AG04450 (cell line): ENCODE measurements at regions not wholly inside any gene's neighbourhood (a gene's known extent, or its start where the extent isn't known, plus 50 kb on each side); places are given as distances from the start of the nearest gene placed in this dataset.

Source experiments
- CTCF ChIA-PET: fragments of 300-600, 350-600 bp; formaldehyde crosslinking; extraction: SDS; loops from one replicate; lab custom pipeline; 2022; ENCODE audit warnings: antibody characterized with exemption, inconsistent platforms; lab: Charles Lee
- POLR2A ChIA-PET: fragments of 350-600 bp; formaldehyde crosslinking; extraction: SDS; loops from one replicate; lab custom pipeline; 2021; ENCODE audit warnings: antibody characterized with exemption, inconsistent platforms; lab: Yijun Ruan, JAX
- DNase-seq: peaks from one replicate; pipeline ENCODE4 v3.0.0-alpha.2; 2011; ENCODE audit warnings: low read depth, low spot score
- H3K27ac ChIP-seq: one replicate; pipeline ENCODE4 v1.5.1; 2012; ENCODE audit warnings: low read depth, low read length, control low read depth
- H3K27me3 ChIP-seq: one replicate; pipeline ENCODE4 v1.6.0; 2012; ENCODE audit warnings: low read length; ENCODE audit not compliant: control insufficient read depth, insufficient read depth
- H3K4me3 ChIP-seq: 2 replicates; pipeline ENCODE4 v1.5.1; 2011; ENCODE audit warnings: mild to moderate bottlenecking, low read depth, low read length, control low read depth
- H3K9me3 ChIP-seq: 2 replicates; pipeline ENCODE4 v1.5.1; 2012; ENCODE audit warnings: low read length; ENCODE audit not compliant: control insufficient read depth, insufficient read depth
- CTCF ChIP-seq: IDR thresholded peaks from 2 replicates; pipeline ENCODE4 v1.5.1; 2011; ENCODE audit warnings: low read depth, low read length, control low read depth, inconsistent platforms

- Histone ChIP-seq H3K27ac (no peak overlapping the region), H3K27me3 (no peaks in the 10 kb centered on the region), H3K9me3 (no peaks in the 10 kb centered on the region), H3K4me3 (no peak overlapping the region)
- TF ChIP-seq CTCF = peak; percentile 5; the same call in 1 of the 2 replicates
- ChIA-PET POLR2A (no interaction called here), CTCF (no interaction called here)
- no peak for DNase-seq
Measured at GRCh38 chr11:101321222-101321621, 191.6 kb upstream of the PGR start.

GRCh38 chr11:101306721-101307120, 177.1 kb upstream of the PGR start:
- CTCF ChIA-PET = no interaction called here

GRCh38 chr11:101305496-101305895, 175.9 kb upstream of the PGR start:
- no peak for TF ChIP-seq CTCF
- no peak overlapping the region for H3K4me3 ChIP-seq
- H3K27ac ChIP-seq = no peak overlapping the region
- DNase-seq = no peak
- H3K27me3 ChIP-seq = no peaks in the 10 kb centered on the region
- CTCF ChIA-PET = no interaction called here
- POLR2A ChIA-PET = no interaction called here
- H3K9me3 ChIP-seq = no peaks in the 10 kb centered on the region

More at GRCh38 chr11:101306721-101307120, 177.1 kb upstream of the PGR start:
- TF ChIP-seq CTCF = no peak
- POLR2A ChIA-PET = no interaction called here
- no peak overlapping the region for H3K27ac ChIP-seq
- no peaks in the 10 kb centered on the region for H3K9me3 ChIP-seq
- DNase-seq = no peak
- no peak overlapping the region for H3K4me3 ChIP-seq
- H3K27me3 ChIP-seq = no peaks in the 10 kb centered on the region

- no peaks in the 10 kb centered on the region for H3K9me3 ChIP-seq
- H3K27ac ChIP-seq = no peak overlapping the region
- ChIA-PET CTCF (no interaction called here), POLR2A (no interaction called here)
- no peak for TF ChIP-seq CTCF
- H3K4me3 ChIP-seq = no peak overlapping the region
- DNase-seq = no peak
- H3K27me3 ChIP-seq = no peaks in the 10 kb centered on the region
Measured at GRCh38 chr11:101299210-101299609, 169.6 kb upstream of the PGR start.

GRCh38 chr11:101296896-101297295, 167.3 kb upstream of the PGR start:
- ChIA-PET POLR2A (no interaction called here), CTCF (no interaction called here)
- H3K27me3 ChIP-seq = no peaks in the 10 kb centered on the region
- no peak overlapping the region for H3K27ac ChIP-seq
- H3K9me3 ChIP-seq = no peaks in the 10 kb centered on the region
- TF ChIP-seq CTCF = no peak
- no peak for DNase-seq
- H3K4me3 ChIP-seq = no peak overlapping the region
